ENCODE measurements at regions not wholly inside any gene's neighbourhood (a gene's known extent, or its start where the extent isn't known, plus 50 kb on each side); places are given as distances from the start of the nearest gene placed in this dataset.

DNA sequence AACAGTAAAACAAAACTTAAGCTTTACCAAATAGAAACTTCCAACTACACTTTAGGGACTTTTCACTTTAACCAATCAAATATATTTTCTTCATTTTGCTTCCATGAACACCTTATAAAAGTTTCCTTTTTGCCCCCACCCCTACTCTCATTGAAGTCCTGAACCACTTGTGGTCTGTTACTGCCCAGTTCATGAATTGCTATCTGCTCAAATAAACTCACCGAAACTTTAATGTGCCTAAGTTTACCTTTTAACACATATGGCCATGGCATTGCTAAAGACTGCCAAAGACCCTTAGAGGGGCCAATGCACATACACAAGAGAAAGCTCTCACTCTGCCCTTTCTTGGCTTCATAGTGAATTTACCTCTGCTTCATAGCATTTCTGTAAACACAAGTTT is 195.3 kb downstream of the RND3 start:
- TF ChIP-seq, protein P1, sequence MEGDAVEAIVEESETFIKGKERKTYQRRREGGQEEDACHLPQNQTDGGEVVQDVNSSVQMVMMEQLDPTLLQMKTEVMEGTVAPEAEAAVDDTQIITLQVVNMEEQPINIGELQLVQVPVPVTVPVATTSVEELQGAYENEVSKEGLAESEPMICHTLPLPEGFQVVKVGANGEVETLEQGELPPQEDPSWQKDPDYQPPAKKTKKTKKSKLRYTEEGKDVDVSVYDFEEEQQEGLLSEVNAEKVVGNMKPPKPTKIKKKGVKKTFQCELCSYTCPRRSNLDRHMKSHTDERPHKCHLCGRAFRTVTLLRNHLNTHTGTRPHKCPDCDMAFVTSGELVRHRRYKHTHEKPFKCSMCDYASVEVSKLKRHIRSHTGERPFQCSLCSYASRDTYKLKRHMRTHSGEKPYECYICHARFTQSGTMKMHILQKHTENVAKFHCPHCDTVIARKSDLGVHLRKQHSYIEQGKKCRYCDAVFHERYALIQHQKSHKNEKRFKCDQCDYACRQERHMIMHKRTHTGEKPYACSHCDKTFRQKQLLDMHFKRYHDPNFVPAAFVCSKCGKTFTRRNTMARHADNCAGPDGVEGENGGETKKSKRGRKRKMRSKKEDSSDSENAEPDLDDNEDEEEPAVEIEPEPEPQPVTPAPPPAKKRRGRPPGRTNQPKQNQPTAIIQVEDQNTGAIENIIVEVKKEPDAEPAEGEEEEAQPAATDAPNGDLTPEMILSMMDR (IDR thresholded peaks at IDR 0.05): no peak
- no peak for TF ChIP-seq SIN3A (IDR thresholded peaks at IDR 0.05; ENCODE audit: borderline replicate concordance, insufficient read depth, low read depth, low read length)
